ENCODE measurements at regions not wholly inside any gene's neighbourhood (a gene's known extent, or its start where the extent isn't known, plus 50 kb on each side); places are given as distances from the start of the nearest gene placed in this dataset.
"Not testable (repeated sequence)": the region's sequence is repeated elsewhere in the genome, so short reads cannot be mapped to it uniquely, and the experiment has no call there.

DNA sequence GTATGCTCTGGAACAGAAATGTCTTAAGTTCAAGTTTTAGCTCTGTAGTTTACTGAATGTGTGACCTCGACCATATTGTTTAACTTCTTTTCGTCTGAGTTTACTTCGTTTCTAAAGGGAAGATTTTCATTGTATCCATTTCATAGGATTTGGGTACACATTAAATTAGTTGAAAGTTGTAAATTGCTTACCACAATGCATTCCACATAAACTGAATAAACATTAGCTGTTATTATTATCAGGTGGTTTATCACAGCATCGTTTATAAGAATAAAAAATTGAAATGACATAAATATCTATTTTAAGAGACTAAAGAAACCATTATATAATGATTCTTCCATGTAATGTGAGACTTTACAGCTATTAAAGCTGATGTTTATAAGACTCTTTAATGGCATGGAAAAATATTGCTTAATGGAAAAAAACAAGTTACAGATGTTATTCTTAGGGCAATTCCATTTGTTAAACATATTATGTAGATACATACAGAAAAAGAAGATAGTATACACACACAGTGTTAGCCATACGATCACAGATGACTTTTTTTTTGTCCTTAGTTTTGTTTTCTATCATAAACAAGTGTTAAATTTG, 342.3 kb upstream of the SGO1 start:
- no peaks in the 10 kb centered on the region for H3K36me3 ChIP-seq
- no peak overlapping the region for H3K4me3 ChIP-seq
- no peaks in the 10 kb centered on the region for H3K9me3 ChIP-seq
- no peaks in the 10 kb centered on the region for H3K4me1 ChIP-seq (ENCODE audit: insufficient read depth)
- H3K27ac ChIP-seq, result no peak overlapping the region
- WGBS, 3 donors, result 25 to 62% (median 41%) methylated on average over 5 of the region's 5 CpGs
- intact Hi-C loops (cut with DNase I), result no loop called here
- no peak for DNase-seq
- no peaks in the 10 kb centered on the region for H3K27me3 ChIP-seq
- TF ChIP-seq, protein P1, sequence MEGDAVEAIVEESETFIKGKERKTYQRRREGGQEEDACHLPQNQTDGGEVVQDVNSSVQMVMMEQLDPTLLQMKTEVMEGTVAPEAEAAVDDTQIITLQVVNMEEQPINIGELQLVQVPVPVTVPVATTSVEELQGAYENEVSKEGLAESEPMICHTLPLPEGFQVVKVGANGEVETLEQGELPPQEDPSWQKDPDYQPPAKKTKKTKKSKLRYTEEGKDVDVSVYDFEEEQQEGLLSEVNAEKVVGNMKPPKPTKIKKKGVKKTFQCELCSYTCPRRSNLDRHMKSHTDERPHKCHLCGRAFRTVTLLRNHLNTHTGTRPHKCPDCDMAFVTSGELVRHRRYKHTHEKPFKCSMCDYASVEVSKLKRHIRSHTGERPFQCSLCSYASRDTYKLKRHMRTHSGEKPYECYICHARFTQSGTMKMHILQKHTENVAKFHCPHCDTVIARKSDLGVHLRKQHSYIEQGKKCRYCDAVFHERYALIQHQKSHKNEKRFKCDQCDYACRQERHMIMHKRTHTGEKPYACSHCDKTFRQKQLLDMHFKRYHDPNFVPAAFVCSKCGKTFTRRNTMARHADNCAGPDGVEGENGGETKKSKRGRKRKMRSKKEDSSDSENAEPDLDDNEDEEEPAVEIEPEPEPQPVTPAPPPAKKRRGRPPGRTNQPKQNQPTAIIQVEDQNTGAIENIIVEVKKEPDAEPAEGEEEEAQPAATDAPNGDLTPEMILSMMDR (IDR thresholded peaks at IDR 0.05), result no peak
- no peak for TF ChIP-seq POLR2A (IDR thresholded peaks at IDR 0.05)
- TF ChIP-seq EP300 (IDR thresholded peaks at IDR 0.05), result no peak

DNA sequence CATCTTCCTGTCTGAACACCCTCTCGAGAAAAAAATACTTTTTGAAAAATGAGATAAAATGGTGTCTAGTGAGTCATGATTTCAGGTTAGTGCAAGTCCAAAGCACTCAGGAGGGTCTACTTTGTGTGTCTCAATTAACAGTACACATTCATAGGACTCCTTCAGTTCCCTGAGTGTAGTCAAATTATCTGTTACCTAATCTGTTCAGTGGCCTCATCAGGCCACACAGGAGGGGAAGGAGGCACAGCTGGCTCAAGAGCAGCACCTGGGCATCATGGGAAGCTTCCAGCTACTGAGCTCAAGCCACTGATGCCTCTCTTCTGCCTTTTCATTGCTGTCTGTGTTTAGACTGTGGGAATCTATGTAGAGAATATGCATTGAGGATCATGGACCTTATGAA, 341.4 kb upstream of the SGO1 start:
- intact Hi-C loops (cut with DNase I), result no loop called here
- H3K27ac ChIP-seq, result no peak overlapping the region
- no peaks in the 10 kb centered on the region for H3K9me3 ChIP-seq
- 60 to 84% (median 75%) methylated on average over 1 of the region's 1 CpG for WGBS, 3 donors
- no peak overlapping the region for H3K4me3 ChIP-seq
- TF ChIP-seq, protein P1 (IDR thresholded peaks at IDR 0.05), result no peak
- TF ChIP-seq EP300 (IDR thresholded peaks at IDR 0.05) (no peak), POLR2A (IDR thresholded peaks at IDR 0.05) (no peak)
- H3K4me1 ChIP-seq (ENCODE audit: insufficient read depth), result no peaks in the 10 kb centered on the region
- DNase-seq, result no peak
- no peaks in the 10 kb centered on the region for H3K36me3 ChIP-seq
- H3K27me3 ChIP-seq, result no peaks in the 10 kb centered on the region

DNA sequence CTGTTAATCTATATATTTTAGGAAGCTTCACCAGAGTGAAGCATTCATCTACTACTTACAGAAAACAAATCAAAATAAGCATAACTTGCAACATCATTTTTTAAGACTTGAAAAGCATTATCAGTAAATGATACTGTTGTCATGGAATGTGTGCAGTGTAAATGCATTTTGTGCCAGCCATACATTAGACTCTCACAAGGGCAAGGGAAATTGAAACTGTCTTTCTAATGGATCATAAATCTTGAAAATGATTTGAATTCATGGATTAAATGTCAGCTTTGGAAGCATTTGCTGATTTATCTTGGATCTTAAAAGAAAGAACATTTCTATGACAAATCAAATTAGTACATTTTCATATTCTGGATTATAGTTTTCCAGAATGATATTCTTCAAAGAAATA, 338.3 kb upstream of the SGO1 start:
- H3K36me3 ChIP-seq, result no peaks in the 10 kb centered on the region
- TF ChIP-seq, protein P1 (IDR thresholded peaks at IDR 0.05), result no peak
- TF ChIP-seq POLR2A (IDR thresholded peaks at IDR 0.05), result no peak
- no peak for TF ChIP-seq EP300 (IDR thresholded peaks at IDR 0.05)
- no peak overlapping the region for H3K4me3 ChIP-seq
- no peaks in the 10 kb centered on the region for H3K9me3 ChIP-seq
- intact Hi-C loops (cut with DNase I), result no loop called here
- H3K27ac ChIP-seq, result no peak overlapping the region
- H3K4me1 ChIP-seq (ENCODE audit: insufficient read depth), result no peaks in the 10 kb centered on the region
- DNase-seq, result no peak
- no peaks in the 10 kb centered on the region for H3K27me3 ChIP-seq

- Histone ChIP-seq H3K4me3 (no peak overlapping the region), H3K4me1 (ENCODE audit: insufficient read depth) (no peaks in the 10 kb centered on the region), H3K36me3 (no peaks in the 10 kb centered on the region), H3K9me3 (no peaks in the 10 kb centered on the region), H3K27ac (no peak overlapping the region), H3K27me3 (no peaks in the 10 kb centered on the region)
- no peak for DNase-seq
- intact Hi-C loops (cut with DNase I), result no loop called here
- TF ChIP-seq EP300 (IDR thresholded peaks at IDR 0.05) (no peak), POLR2A (IDR thresholded peaks at IDR 0.05) (no peak)
- TF ChIP-seq, protein P1 (IDR thresholded peaks at IDR 0.05), result no peak
These were observed 337.3 kb upstream of the SGO1 start for GRCh38 chr3:20523293-20523692.

- H3K9me3 ChIP-seq; DNase-seq; H3K4me1 ChIP-seq (ENCODE audit: insufficient read depth); H3K4me3 ChIP-seq; H3K27me3 ChIP-seq; intact Hi-C loops (cut with DNase I); H3K27ac ChIP-seq; H3K36me3 ChIP-seq: not testable (repeated sequence)
- 90 to 93% (median 92%) methylated on average over 10 of the region's 10 CpGs for WGBS, 3 donors
These were observed 331.3 kb upstream of the SGO1 start for GRCh38 chr3:20517316-20517715.
